ENCODE measurements at regions not wholly inside any gene's neighbourhood (a gene's known extent, or its start where the extent isn't known, plus 50 kb on each side); places are given as distances from the start of the nearest gene placed in this dataset.
"Not testable (repeated sequence)": the region's sequence is repeated elsewhere in the genome, so short reads cannot be mapped to it uniquely, and the experiment has no call there.

GRCh38 chr5:174953871-174954270, 229.5 kb downstream of the MSX2 start:
- H3K4me1 ChIP-seq (ENCODE audit: insufficient read depth), result no peaks in the 10 kb centered on the region
- H3K36me3 ChIP-seq, result no peaks in the 10 kb centered on the region
- no peak overlapping the region for H3K27ac ChIP-seq
- DNase-seq, result no peak
- intact Hi-C loops (cut with DNase I), result loop anchor here in 2 of 4 donors (5.0 to 10.0 kb wide), 2 partner anchors 491 to 493 kb away; partner anchors contain the start of gene DRD1 (in 1 of the 2)
- H3K4me3 ChIP-seq, result no peak overlapping the region
- TF ChIP-seq POLR2A (IDR thresholded peaks at IDR 0.05), result no peak
- no peak for TF ChIP-seq CTCF (IDR thresholded peaks at IDR 0.05)
- no peak for TF ChIP-seq EP300 (IDR thresholded peaks at IDR 0.05)
- 44 to 60% (median 54%) methylated on average over 6 of the region's 6 CpGs for WGBS, 3 donors
- no peaks in the 10 kb centered on the region for H3K27me3 ChIP-seq
- no peaks in the 10 kb centered on the region for H3K9me3 ChIP-seq

GRCh38 chr5:174951151-174951780, 226.9 kb downstream of the MSX2 start:
- WGBS, 3 donors, result 20 to 21% (median 20%) methylated on average over 5 of the region's 5 CpGs
- H3K9me3 ChIP-seq, result no peaks in the 10 kb centered on the region
- no peak overlapping the region for H3K4me3 ChIP-seq
- H3K4me1 ChIP-seq (ENCODE audit: insufficient read depth), result no peaks in the 10 kb centered on the region
- intact Hi-C loops (cut with DNase I), result loop anchor here in 2 of 4 donors (5.0 to 10.0 kb wide), 2 partner anchors 494 to 496 kb away; partner anchors contain the start of gene DRD1 (in 1 of the 2)
- DNase-seq, result no peak
- H3K36me3 ChIP-seq, result no peaks in the 10 kb centered on the region
- H3K27me3 ChIP-seq, result no peaks in the 10 kb centered on the region
- H3K27ac ChIP-seq, result no peak overlapping the region
- TF ChIP-seq CTCF (IDR thresholded peaks at IDR 0.05) (no peak), POLR2A (IDR thresholded peaks at IDR 0.05) (no peak), EP300 (IDR thresholded peaks at IDR 0.05) (no peak)

GRCh38 chr5:174947548-174947947, 223.2 kb downstream of the MSX2 start:
- intact Hi-C loops (cut with DNase I), result no loop called here
- no peaks in the 10 kb centered on the region for H3K9me3 ChIP-seq

GRCh38 chr5:174945853-174946252, 221.5 kb downstream of the MSX2 start:
- Histone ChIP-seq H3K4me1 (ENCODE audit: insufficient read depth) (no peaks in the 10 kb centered on the region), H3K27me3 (no peaks in the 10 kb centered on the region), H3K27ac (no peak overlapping the region), H3K36me3 (no peaks in the 10 kb centered on the region), H3K4me3 (no peak overlapping the region), H3K9me3 (no peaks in the 10 kb centered on the region)
- TF ChIP-seq EP300 (IDR thresholded peaks at IDR 0.05) (no peak), POLR2A (IDR thresholded peaks at IDR 0.05) (no peak), CTCF (IDR thresholded peaks at IDR 0.05) (no peak)
- intact Hi-C loops (cut with DNase I), result no loop called here
- WGBS, 3 donors, result 76 to 80% (median 78%) methylated on average over 7 of the region's 7 CpGs
- DNase-seq, result no peak

More at GRCh38 chr5:174947548-174947947, 223.2 kb downstream of the MSX2 start:
- TF ChIP-seq EP300 (IDR thresholded peaks at IDR 0.05) (no peak), POLR2A (IDR thresholded peaks at IDR 0.05) (no peak)
- no peak overlapping the region for H3K4me3 ChIP-seq
- no peak for DNase-seq
- no peaks in the 10 kb centered on the region for H3K27me3 ChIP-seq
- 28 to 35% (median 33%) methylated on average over 1 of the region's 1 CpG for WGBS, 3 donors
- no peak overlapping the region for H3K27ac ChIP-seq
- H3K36me3 ChIP-seq, result no peaks in the 10 kb centered on the region
- H3K4me1 ChIP-seq (ENCODE audit: insufficient read depth), result no peaks in the 10 kb centered on the region

- 62 to 81% (median 77%) methylated on average over 3 of the region's 3 CpGs for WGBS, 3 donors
- TF ChIP-seq CTCF (IDR thresholded peaks at IDR 0.05) (no peak), EP300 (IDR thresholded peaks at IDR 0.05) (no peak), POLR2A (IDR thresholded peaks at IDR 0.05) (no peak)
- no peak for DNase-seq
- no peaks in the 10 kb centered on the region for H3K4me1 ChIP-seq (ENCODE audit: insufficient read depth)
- no peaks in the 10 kb centered on the region for H3K36me3 ChIP-seq
- H3K9me3 ChIP-seq, result no peaks in the 10 kb centered on the region
- H3K27ac ChIP-seq, result no peak overlapping the region
- no peak overlapping the region for H3K4me3 ChIP-seq
- intact Hi-C loops (cut with DNase I), result no loop called here
- H3K27me3 ChIP-seq, result no peaks in the 10 kb centered on the region
Measured at GRCh38 chr5:174943785-174944184, 219.4 kb downstream of the MSX2 start.

GRCh38 chr5:174943002-174943401, 218.6 kb downstream of the MSX2 start:
- intact Hi-C loops (cut with DNase I); H3K36me3 ChIP-seq; H3K4me3 ChIP-seq; H3K4me1 ChIP-seq (ENCODE audit: insufficient read depth); H3K27me3 ChIP-seq; H3K27ac ChIP-seq; H3K9me3 ChIP-seq; DNase-seq: not testable (repeated sequence)
- 85 to 100% (median 92%) methylated on average over 1 of the region's 1 CpG for WGBS, 3 donors

Data from ovary (tissue), 7 donors.